ENCODE measurements at regions not wholly inside any gene's neighbourhood (a gene's known extent, or its start where the extent isn't known, plus 50 kb on each side); places are given as distances from the start of the nearest gene placed in this dataset.

DNA sequence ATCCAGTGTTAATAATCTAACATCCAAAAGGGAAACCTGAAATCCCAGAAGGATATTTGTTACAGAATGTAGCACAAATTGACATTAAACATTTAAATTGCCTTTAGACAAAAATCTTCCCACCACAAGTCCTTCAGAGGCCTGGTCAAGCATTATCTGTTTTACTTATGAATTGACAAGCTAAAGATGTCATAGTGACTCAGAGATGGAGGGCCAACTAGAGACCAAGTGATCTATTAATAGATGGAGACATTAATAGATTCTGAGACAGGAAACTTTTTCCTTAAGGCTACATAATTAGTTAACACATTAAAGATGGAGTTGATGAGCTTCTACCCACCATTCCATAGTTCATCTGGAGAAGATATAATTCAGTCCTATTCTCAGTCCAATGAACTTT is 526.2 kb downstream of the IRS1 start:
- no peak overlapping the region for H3K27ac Mint-ChIP-seq
- H3K27me3 Mint-ChIP-seq: peaks cover 21% of the 10 kb centered on the region
- no peaks in the 10 kb centered on the region for H3K9me3 Mint-ChIP-seq
- ATAC-seq (ENCODE audit: poor library complexity) (no peak), DNase-seq (no peak)
- no peak overlapping the region for H3K4me3 Mint-ChIP-seq
- H3K4me3 ChIP-seq (ENCODE audit: low read length): no peak overlapping the region
- intact Hi-C loops (cut with DNase I, micrococcal nuclease): no loop called here
- no peaks in the 10 kb centered on the region for H3K4me1 Mint-ChIP-seq (ENCODE audit: low read depth)
- H3K36me3 ChIP-seq (ENCODE audit: insufficient read depth, low read length): no peaks in the 10 kb centered on the region
- H3K9me3 ChIP-seq (ENCODE audit: control insufficient read depth in 1 of 2, insufficient read depth in 1 of 2, low read length in 2 of 2): no peaks in the 10 kb centered on the region
- H3K4me1 ChIP-seq (ENCODE audit: insufficient read depth, low read length): no peaks in the 10 kb centered on the region
- CTCF ChIA-PET: no interaction called here
- peaks cover 0 to 3% of the 10 kb centered on the region in 2 experiments for H3K27me3 ChIP-seq (ENCODE audit: control insufficient read depth in 1 of 2, insufficient read depth in 2 of 2, low read length in 2 of 2)
- no peak overlapping the region for H3K27ac ChIP-seq (ENCODE audit: low read depth in 1 of 2, low read length in 2 of 2)
- H3K36me3 Mint-ChIP-seq (ENCODE audit: low read depth): no peaks in the 10 kb centered on the region
- TF ChIP-seq, protein P1, sequence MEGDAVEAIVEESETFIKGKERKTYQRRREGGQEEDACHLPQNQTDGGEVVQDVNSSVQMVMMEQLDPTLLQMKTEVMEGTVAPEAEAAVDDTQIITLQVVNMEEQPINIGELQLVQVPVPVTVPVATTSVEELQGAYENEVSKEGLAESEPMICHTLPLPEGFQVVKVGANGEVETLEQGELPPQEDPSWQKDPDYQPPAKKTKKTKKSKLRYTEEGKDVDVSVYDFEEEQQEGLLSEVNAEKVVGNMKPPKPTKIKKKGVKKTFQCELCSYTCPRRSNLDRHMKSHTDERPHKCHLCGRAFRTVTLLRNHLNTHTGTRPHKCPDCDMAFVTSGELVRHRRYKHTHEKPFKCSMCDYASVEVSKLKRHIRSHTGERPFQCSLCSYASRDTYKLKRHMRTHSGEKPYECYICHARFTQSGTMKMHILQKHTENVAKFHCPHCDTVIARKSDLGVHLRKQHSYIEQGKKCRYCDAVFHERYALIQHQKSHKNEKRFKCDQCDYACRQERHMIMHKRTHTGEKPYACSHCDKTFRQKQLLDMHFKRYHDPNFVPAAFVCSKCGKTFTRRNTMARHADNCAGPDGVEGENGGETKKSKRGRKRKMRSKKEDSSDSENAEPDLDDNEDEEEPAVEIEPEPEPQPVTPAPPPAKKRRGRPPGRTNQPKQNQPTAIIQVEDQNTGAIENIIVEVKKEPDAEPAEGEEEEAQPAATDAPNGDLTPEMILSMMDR (IDR thresholded peaks at IDR 0.05): no peak
- POLR2A ChIA-PET: no interaction called here

DNA sequence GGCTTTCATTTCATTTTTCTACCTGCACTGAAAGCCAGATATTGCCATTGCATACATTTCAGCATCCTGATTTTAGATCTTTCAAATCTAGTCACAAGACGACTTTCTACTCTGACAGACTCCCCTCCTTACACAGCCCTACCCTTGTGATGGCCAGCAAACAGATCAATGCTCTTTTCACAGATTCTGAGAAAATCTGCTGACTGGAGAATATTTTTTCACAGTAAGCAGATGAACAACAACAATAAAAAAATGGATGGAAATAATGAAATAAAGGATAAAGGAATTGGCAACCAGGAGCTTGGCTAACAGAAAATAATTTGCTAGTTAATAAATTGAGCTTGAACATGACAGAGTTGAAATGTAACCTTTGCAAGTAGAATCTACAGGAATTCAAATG is 527.2 kb downstream of the IRS1 start:
- Mint-ChIP-seq H3K36me3 (ENCODE audit: low read depth) (no peaks in the 10 kb centered on the region), H3K4me1 (ENCODE audit: low read depth) (no peaks in the 10 kb centered on the region), H3K4me3 (no peak overlapping the region), H3K27ac (no peak overlapping the region), H3K9me3 (no peaks in the 10 kb centered on the region), H3K27me3 (peaks cover 19% of the 10 kb centered on the region)
- ChIA-PET CTCF (interaction anchor here (0.7 kb wide), 1 partner anchor 566 kb away, joined by 3 read pairs; no protein-coding TSS in a partner anchor), POLR2A (no interaction called here)
- ATAC-seq (ENCODE audit: poor library complexity): no peak
- DNase-seq: no peak
- Histone ChIP-seq H3K4me3 (ENCODE audit: low read length) (no peak overlapping the region), H3K36me3 (ENCODE audit: insufficient read depth, low read length) (no peaks in the 10 kb centered on the region), H3K27ac (ENCODE audit: low read depth in 1 of 2, low read length in 2 of 2) (no peak overlapping the region), H3K9me3 (ENCODE audit: control insufficient read depth in 1 of 2, insufficient read depth in 1 of 2, low read length in 2 of 2) (no peaks in the 10 kb centered on the region), H3K4me1 (ENCODE audit: insufficient read depth, low read length) (no peaks in the 10 kb centered on the region), H3K27me3 (ENCODE audit: control insufficient read depth in 1 of 2, insufficient read depth in 2 of 2, low read length in 2 of 2) (peaks cover 0 to 3% of the 10 kb centered on the region in 2 experiments)
- intact Hi-C loops (cut with DNase I, micrococcal nuclease): no loop called here
- TF ChIP-seq, protein P1 (IDR thresholded peaks at IDR 0.05): no peak

DNA sequence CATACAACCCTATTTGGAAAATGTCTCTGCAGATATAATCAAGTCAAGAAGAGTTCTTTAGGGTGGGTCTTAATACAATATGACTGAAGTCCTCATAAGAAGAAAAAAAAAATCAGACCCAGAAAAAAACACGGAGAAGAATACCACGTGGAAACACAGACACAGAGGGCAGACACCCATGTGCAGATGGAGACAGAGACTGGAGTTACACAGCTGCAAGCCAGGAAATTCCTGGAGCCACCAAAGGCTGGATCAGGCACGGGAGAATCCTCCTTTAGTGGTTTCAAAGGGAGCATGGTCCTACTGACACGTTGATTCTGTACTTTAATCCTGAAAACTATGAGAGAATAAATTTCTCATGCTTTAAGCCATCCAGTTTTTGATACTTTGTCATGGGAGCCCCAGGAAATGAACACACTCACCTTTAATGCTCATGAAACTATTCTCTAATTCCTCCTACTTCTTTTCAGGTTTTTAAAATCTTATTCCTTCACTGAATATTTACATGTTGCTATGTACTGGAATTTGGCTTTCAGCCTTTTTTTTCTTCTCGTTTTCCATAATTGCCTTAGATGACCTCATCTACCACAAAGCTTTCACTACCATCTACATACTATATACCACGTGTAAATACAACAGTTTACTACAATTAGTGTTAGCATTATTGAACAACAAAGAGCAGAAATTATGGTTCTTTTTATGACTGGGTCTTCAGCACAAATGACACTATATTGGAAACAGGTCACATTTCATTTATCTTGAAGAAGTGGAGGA is 529.1 kb downstream of the IRS1 start:
- TF ChIP-seq, protein P1 (IDR thresholded peaks at IDR 0.05): no peak
- no peak overlapping the region for H3K4me3 ChIP-seq (ENCODE audit: low read length)
- no peak overlapping the region for H3K27ac Mint-ChIP-seq
- ChIA-PET POLR2A (no interaction called here), CTCF (no interaction called here)
- intact Hi-C loops (cut with DNase I, micrococcal nuclease): no loop called here
- no peaks in the 10 kb centered on the region for H3K9me3 ChIP-seq (ENCODE audit: control insufficient read depth in 1 of 2, insufficient read depth in 1 of 2, low read length in 2 of 2)
- DNase-seq (no peak), ATAC-seq (ENCODE audit: poor library complexity) (no peak)
- no peaks in the 10 kb centered on the region for H3K4me1 ChIP-seq (ENCODE audit: insufficient read depth, low read length)
- no peaks in the 10 kb centered on the region for H3K36me3 Mint-ChIP-seq (ENCODE audit: low read depth)
- H3K4me3 Mint-ChIP-seq: no peak overlapping the region
- peaks cover 0 to 3% of the 10 kb centered on the region in 2 experiments for H3K27me3 ChIP-seq (ENCODE audit: control insufficient read depth in 1 of 2, insufficient read depth in 2 of 2, low read length in 2 of 2)
- H3K4me1 Mint-ChIP-seq (ENCODE audit: low read depth): no peaks in the 10 kb centered on the region
- no peaks in the 10 kb centered on the region for H3K9me3 Mint-ChIP-seq
- no peak overlapping the region for H3K27ac ChIP-seq (ENCODE audit: low read depth in 1 of 2, low read length in 2 of 2)
- H3K27me3 Mint-ChIP-seq: peaks cover 24% of the 10 kb centered on the region
- H3K36me3 ChIP-seq (ENCODE audit: insufficient read depth, low read length): no peaks in the 10 kb centered on the region
